ENCODE measurements at regions not wholly inside any gene's neighbourhood (a gene's known extent, or its start where the extent isn't known, plus 50 kb on each side); places are given as distances from the start of the nearest gene placed in this dataset.

DNA sequence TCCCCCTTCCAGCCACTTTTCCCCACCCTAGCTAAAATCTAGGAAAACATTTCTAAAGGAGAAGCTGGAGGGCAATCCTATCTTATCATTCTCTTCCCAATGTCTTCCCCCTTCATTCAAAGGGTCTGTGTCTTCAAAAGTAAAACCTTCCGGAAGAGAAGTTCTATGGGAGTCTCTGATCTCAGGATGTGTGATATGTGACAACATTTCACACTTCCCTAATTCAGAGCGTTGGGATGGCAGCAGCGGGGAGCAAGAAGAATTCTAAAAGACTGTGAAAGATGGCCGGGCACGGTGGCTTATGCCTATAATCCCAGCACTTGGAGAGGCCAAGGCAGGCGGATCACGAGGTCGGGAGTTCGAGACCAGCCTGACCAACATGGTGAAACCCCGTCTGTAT, 65.4 kb upstream of the AKIRIN2 start:
- Histone ChIP-seq H3K36me3 (ENCODE audit: control insufficient read depth, insufficient read depth, low read length) (no peaks in the 10 kb centered on the region), H3K27me3 (ENCODE audit: control insufficient read depth, insufficient read depth, low read length) (no peaks in the 10 kb centered on the region), H3K4me3 (ENCODE audit: low read depth, low read length) (no peak overlapping the region)
- ChIA-PET CTCF (no interaction called here), POLR2A (no interaction called here)
- TF ChIP-seq, protein P1, sequence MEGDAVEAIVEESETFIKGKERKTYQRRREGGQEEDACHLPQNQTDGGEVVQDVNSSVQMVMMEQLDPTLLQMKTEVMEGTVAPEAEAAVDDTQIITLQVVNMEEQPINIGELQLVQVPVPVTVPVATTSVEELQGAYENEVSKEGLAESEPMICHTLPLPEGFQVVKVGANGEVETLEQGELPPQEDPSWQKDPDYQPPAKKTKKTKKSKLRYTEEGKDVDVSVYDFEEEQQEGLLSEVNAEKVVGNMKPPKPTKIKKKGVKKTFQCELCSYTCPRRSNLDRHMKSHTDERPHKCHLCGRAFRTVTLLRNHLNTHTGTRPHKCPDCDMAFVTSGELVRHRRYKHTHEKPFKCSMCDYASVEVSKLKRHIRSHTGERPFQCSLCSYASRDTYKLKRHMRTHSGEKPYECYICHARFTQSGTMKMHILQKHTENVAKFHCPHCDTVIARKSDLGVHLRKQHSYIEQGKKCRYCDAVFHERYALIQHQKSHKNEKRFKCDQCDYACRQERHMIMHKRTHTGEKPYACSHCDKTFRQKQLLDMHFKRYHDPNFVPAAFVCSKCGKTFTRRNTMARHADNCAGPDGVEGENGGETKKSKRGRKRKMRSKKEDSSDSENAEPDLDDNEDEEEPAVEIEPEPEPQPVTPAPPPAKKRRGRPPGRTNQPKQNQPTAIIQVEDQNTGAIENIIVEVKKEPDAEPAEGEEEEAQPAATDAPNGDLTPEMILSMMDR (IDR thresholded peaks at IDR 0.05; ENCODE audit: insufficient read depth, low read depth, low read length): no peak
- DNase-seq (ENCODE audit: low read depth): no peak

DNA sequence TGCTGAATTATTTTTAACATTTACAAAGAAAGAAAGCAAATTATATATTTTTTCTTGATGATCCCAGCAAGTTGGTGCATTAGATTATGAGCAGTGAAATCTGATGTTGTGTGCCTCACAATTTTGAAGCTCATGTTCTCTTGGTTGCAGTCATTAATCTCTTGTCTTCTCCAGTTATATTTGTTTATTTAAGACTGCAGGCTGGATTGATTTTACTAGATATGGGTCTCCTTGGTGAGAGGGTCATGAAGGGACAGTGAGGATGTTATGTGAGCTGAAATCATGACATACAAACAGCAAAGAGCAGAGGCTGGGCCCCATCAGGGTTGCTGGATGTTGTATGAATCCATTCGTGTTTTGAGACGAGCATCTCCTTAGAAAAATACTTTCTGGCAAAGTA, 64.2 kb upstream of the AKIRIN2 start:
- no peaks in the 10 kb centered on the region for H3K36me3 ChIP-seq (ENCODE audit: control insufficient read depth, insufficient read depth, low read length)
- TF ChIP-seq, protein P1 (IDR thresholded peaks at IDR 0.05; ENCODE audit: insufficient read depth, low read depth, low read length): no peak
- POLR2A ChIA-PET: no interaction called here
- H3K4me3 ChIP-seq (ENCODE audit: low read depth, low read length): no peak overlapping the region
- no peaks in the 10 kb centered on the region for H3K27me3 ChIP-seq (ENCODE audit: control insufficient read depth, insufficient read depth, low read length)
- CTCF ChIA-PET: interaction anchor here (0.5 kb wide), 1 partner anchor 280 kb away, joined by 3 read pairs; no protein-coding TSS in a partner anchor
- DNase-seq (ENCODE audit: low read depth): no peak

DNA sequence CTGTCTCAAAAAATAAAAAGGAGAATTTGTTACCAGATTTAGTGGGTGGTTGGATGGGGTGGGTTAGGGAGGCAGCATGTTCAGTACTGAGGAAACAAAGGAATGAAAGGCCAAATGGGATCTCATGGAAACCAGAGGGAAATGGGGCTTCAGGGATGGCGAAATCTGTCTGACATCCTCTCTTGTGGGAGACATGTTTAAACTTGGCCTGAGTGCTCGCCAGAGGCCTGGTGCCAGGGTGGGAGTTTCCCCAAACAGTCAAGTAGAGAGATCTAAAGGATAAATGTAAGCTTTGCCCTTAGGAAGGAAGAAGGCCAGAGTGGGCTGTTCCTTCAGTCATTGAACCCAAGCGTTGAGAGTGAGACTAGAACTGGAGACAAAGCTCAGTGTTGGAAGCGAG, 61.9 kb upstream of the AKIRIN2 start:
- POLR2A ChIA-PET: no interaction called here
- Histone ChIP-seq H3K27me3 (ENCODE audit: control insufficient read depth, insufficient read depth, low read length) (no peaks in the 10 kb centered on the region), H3K4me3 (ENCODE audit: low read depth, low read length) (no peak overlapping the region), H3K36me3 (ENCODE audit: control insufficient read depth, insufficient read depth, low read length) (no peaks in the 10 kb centered on the region)
- TF ChIP-seq, protein P1 (IDR thresholded peaks at IDR 0.05; ENCODE audit: insufficient read depth, low read depth, low read length): no peak
- DNase-seq (ENCODE audit: low read depth): no peak
- CTCF ChIA-PET: no interaction called here

DNA sequence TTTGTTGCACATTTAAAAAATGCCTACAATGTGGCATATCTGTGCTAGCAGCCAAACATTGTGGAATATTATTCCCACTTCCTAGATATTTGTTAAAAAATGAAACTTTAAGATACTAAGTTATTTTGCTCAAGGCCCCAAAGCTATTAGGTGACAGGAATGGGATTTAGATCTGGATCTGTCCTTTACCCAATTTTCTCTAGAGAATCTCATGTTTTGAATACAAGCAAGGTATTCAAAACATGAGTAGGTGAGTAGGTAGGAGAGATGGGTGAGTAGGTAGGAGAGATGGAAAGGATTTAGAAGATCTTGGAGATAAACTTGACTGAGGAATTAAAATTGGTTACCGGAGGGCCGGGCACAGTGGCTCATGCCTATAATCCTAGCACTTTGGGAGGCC, 61.2 kb upstream of the AKIRIN2 start:
- TF ChIP-seq, protein P1 (IDR thresholded peaks at IDR 0.05; ENCODE audit: insufficient read depth, low read depth, low read length): no peak
- no peak overlapping the region for H3K4me3 ChIP-seq (ENCODE audit: low read depth, low read length)
- H3K27me3 ChIP-seq (ENCODE audit: control insufficient read depth, insufficient read depth, low read length): no peaks in the 10 kb centered on the region
- CTCF ChIA-PET: no interaction called here
- H3K36me3 ChIP-seq (ENCODE audit: control insufficient read depth, insufficient read depth, low read length): no peaks in the 10 kb centered on the region
- DNase-seq (ENCODE audit: low read depth): no peak
- POLR2A ChIA-PET: no interaction called here

DNA sequence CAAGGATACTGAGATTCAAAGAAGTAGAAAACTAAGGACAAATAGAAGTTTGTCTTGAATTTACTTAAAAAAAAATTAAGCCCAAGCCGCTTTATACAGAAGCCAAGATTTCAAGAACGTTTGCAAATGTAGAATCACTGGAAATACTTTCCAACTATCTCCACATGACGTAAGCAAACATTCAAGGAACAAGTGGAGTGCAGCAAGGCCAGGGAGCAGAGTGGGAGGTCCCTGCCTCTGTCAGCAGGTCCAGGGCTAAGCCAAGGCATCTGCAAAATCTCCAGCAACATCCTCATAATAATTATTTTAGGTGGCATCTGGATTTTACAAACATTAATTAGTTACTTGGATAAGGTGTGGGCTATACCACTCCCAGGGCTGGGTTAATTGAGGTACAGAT, 60.1 kb upstream of the AKIRIN2 start:
- CTCF ChIA-PET: no interaction called here
- no peak for DNase-seq (ENCODE audit: low read depth)
- TF ChIP-seq, protein P1 (IDR thresholded peaks at IDR 0.05; ENCODE audit: insufficient read depth, low read depth, low read length): no peak

More for the DNA sequence above, 60.1 kb upstream of the AKIRIN2 start:
- POLR2A ChIA-PET: interaction anchor here (0.5 kb wide), 1 partner anchor 39 kb away, joined by 3 read pairs; no protein-coding TSS in a partner anchor
- no peaks in the 10 kb centered on the region for H3K36me3 ChIP-seq (ENCODE audit: control insufficient read depth, insufficient read depth, low read length)
- H3K4me3 ChIP-seq (ENCODE audit: low read depth, low read length): no peak overlapping the region
- H3K27me3 ChIP-seq (ENCODE audit: control insufficient read depth, insufficient read depth, low read length): no peaks in the 10 kb centered on the region
